Activated naive CD4-positive, alpha-beta T cell (primary cell): ENCODE measurements at regions not wholly inside any gene's neighbourhood (a gene's known extent, or its start where the extent isn't known, plus 50 kb on each side); places are given as distances from the start of the nearest gene placed in this dataset.
"Not testable (repeated sequence)": the region's sequence is repeated elsewhere in the genome, so short reads cannot be mapped to it uniquely, and the experiment has no call there.

Experiments used
- DNase-seq, 4 experiments: peaks; one replicate each; lab custom pipeline; 2025; lab: John Stamatoyannopoulos, UW

DNA sequence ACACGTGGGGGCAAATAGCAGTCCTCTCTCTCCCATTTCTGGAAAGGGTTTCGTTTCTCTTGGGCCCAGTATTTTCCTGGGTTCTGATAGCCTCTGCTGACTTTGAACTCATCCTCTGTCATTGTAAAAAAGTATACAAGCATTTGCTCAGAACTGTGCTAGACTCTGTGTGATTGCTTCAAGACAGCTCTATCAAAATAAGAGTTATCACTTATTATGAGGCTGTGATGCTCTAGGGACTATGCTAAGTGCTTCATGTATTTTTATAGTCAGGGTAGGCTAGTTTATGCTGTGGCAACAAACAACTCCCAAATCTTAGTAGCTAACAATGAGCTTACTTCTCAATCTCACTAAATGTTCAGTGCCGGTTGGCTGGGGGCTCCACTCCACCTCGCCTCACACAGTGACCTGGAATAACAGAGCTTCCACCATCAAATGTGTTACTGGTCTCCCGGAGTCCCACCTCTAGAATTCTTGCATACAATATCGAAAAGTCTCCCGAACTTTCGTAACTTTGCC is 110.8 kb upstream of the CDC42EP3 start:
- DNase-seq = no peak

DNA sequence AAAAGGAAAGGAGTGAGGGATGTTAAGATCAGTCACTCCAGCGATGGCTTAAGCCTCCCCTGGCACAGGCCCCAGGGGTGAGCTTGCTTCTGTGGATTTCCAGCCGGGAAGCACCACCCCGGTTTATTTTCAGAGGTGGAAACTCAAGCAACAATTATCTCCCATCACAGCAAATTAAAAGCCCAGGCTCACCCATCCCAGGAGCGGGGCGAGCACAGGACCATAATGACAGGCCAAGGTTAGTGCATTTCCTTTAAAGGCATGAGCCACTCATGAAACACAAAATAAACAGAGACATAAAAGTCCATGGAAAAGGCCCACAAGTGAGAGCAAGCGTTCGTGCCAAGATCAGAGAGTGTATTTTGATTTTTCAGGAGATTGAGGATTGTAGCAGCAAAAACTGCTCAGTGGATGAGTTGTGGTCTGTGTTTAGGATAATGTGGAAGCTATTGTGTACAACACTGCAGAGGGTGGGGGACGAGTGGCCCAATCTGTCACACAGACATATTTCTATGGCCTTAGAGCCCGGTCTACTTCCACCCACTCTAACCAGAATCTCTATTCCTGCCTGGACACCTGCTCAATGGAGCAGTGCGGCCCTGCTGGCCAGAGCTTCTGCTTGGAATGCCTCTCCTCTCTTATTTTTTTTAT is 111.4 kb upstream of the CDC42EP3 start:
- DNase-seq = no peak

DNA sequence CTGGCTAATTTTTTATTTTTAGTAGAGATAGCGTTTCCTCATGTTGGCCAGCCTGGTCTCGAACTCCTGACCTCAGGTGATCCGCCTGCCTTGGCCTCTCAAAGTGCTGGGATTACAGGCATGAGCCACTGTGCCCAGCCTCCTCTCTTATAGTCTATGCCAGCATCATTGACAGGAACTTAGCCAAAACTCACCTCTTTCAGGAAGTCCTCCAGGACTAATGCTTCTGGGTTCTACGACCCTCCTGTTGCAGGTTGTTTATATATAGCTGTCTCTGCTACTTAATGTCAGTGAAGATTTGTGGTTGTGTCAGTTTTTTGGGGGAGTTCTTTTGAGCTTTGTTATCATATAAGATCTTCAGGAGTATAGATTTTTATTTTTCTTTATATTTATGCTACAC is 112.1 kb upstream of the CDC42EP3 start:
- no peak for DNase-seq

DNA sequence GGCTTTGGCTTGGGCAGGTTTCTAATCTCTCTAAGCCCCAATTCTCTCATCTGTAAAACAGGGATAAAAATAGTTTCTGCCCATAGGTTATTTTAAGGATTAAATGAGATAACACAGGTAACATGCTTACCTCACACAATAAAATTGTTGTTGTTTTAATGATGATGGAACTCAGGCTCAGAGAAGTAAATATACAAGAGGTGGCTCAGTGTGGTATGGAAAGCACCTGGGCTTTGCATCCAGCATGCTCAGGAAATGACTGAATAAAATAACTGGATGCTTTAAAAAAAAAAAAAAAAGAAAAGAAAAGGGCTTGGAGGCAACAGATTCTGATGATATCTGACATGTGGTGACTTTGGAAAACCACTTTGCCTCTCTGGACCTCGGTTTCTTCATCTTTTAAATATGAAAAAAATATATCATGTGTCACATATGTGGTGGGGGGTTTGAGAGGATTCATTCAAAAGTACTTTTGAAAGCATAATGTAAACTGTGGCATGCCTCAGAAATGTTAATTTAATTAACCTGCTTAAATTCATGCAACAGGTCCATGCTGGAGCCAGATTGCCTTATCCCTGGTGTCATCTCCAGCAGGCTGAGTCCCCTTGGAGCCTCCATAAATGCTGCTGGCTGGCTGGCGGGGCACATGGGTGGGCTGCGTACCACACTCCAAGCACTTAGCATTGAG is 112.8 kb upstream of the CDC42EP3 start:
- no peak for DNase-seq

DNA sequence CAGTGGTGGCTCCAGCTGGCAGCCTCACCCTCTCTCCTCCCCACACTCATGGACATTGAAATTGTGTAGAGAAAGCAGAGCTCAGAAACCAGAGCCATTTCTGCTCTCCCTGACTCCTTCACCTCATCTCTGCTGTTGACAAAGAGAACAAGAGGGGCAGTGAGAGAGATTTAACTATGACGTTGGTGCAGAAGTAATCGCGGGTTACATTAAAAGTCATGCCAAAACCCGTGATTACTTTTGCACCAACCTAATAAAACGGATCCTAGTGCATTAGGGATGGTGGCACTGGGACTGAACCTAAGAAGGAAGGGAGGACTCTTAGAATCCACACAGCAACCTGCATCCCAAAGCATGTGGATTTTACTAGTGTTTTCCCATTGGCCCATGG is 113.3 kb upstream of the CDC42EP3 start:
- DNase-seq = no peak

DNA sequence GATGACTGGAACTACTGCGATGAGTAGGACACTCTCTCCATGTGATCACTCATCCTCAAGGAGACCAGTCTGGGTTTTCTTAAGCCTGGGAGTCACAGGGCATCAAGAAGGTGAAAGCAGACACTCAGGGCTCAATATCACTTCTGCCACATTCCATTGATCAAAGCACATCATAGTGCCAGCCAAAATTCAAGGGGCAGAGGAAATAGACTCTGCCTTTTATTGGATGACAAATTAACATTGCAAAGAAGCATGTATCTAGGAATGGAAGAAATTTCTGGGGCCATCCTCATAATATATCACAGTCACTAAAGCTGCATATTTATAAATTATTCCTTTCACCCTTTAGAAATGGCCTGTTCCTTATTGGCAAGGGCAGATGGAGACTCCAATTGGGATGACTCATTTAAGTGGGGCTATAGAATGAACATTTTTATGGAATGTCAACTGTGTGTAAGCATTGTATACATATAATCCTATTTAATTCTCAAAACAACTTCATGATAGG is 114.8 kb upstream of the CDC42EP3 start:
- DNase-seq = no peak

DNA sequence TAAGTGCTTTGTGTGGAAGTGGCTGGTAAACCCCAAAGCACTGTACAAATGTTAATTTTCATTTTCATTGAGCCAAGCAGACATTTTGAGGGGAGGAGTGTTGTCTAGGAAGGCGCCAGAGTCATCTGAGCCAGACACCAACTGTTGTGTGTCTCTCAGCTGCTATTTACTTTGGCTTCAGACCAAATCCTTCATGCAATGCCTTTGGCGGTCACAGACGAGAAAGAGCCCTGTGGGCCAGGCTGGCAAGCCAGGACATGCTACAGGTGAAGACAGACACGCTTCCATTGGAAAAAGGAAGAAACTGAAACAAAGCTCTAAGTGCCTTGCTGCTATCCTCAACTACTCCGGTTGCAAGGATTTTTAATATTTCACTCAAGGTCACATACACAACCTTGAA is 115.4 kb upstream of the CDC42EP3 start:
- DNase-seq = no peak

DNA sequence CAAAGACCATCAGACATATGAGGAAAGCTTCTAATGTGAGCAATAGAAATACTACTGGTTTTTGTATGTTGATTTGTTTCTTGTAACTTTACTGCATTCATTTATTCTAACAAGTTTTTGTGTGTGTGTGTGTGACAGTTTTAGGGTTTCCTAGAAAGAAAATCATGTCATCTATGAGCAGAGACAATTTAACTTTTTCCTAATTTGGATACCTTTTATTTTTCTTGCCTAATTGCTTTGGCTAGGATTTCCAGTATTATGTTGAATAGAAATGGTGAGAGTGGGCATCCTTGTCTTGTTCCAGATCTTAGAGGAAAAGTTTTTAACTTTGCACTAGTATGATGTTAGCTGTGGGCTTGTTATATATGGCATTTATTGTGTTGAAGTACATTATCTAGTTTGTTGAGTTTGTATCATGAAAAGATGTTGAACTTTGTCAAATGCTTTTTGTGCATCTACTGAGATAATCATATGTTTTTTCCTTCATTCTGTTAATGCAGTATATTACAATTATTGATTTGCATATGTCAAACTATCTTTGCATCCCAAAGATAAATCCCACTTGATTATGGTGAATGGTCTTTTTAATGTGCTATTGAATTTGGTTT is 117.3 kb upstream of the CDC42EP3 start:
- DNase-seq = no peak

DNA sequence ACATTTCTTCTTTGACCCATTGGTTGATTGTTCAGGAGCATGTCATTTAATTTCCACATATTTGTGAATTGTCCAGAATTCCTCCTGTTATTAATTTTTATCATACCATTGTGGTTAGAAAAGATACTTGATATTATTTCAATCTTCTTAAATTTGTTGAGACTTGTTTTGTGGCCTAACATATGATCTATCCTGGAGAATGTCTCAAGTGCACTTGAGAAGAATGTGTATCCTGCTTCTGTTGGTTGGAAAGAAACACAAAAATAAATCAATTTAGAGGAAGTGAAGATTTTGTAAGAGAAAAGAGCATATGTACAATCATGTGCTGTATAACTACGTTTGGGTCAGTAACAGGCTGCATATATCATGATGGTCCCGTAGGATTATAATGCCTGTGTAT is 118.6 kb upstream of the CDC42EP3 start:
- DNase-seq = no peak

DNA sequence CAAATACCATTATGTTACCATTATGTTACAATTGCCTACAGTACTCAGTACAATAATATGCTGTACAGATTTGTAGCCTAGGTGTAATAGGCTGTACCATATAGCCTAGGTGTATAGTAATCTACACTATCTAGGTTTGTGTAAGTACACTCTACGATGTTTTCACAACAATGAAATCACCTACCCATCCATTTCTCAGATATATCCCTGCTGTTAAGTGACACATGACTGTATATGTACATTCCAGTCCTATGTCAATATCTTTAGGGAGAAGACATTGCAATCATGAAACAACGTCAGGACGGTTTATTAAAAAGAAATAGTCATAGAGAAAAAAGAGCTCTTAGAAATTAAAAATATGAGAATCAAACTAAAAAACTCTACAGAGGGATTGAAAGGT is 119.0 kb upstream of the CDC42EP3 start:
- no peak for DNase-seq

DNA sequence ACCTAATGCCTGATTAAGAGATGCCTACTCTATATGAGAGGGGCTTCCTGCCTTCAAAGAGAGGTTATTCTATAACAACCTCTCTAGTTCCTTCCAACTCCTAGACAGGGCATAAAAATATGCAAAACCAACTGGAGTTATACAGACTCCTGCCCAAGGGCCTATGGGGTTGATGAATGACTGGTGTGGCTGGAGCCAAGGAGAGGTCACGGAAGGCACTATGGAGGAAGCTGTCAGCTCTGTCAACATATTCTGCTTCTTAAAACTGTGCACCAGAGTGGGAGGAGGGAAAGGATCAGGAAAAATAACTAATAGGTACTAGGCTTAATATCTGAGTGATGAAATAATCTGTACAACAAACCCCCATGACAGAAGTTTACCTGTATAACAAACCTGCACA is 120.9 kb upstream of the CDC42EP3 start:
- no peak for DNase-seq

DNA sequence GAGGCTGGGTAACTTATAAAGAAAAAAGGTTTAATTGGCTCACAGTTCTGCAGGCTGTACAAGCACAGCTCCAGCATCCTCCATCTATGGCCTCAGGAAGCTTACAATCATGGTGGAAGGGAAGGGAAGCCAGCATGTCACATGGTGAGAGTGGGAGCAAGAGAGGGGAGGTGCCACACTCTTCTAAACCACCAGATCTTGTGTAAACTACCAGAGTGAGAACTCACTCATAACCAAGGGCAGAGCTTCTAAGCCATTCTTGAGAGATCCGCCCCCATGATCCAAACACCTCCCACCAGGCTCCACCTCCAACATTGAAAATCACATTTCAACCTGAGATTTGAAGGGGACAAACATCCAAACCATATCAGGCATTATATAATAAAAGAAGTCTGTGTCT is 121.6 kb upstream of the CDC42EP3 start:
- no peak for DNase-seq

DNA sequence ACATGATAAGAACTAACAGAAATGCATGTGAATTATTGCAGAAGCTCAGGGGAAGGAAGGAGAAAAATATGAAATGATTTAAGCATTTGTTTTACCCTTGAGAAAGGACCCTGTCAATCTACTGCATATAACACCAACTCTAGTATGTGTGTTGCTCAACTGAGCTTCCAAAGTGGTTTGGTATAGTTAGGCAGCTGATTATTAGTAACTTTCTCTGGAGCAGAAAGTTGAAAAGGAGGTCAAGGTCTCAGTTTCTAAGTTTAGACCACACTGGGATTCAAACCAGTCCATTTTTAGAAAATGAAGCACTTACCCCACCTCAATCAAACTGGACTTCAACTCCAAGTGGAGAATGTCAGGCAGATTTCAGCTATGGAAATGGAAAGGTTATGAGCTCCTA is 123.3 kb upstream of the CDC42EP3 start:
- no peak for DNase-seq

DNA sequence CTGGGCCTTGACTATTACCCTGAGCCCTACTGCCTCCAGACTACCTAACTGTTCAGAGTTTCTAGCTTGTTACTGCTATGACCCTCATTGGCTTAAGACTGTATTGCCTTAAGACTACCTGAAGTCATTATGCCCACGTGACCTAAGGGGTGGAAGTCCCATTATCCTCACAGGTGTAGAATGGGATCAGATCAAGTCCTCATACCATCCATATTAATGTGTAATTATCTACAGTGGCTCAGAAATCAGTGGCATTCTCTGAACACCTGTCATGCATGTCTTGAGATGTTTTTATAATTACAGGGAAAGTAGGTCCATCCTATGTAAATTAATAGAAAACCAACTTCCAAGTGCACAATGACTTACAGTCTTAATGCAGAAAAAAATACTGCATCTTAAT is 124.0 kb upstream of the CDC42EP3 start:
- DNase-seq = no peak

DNA sequence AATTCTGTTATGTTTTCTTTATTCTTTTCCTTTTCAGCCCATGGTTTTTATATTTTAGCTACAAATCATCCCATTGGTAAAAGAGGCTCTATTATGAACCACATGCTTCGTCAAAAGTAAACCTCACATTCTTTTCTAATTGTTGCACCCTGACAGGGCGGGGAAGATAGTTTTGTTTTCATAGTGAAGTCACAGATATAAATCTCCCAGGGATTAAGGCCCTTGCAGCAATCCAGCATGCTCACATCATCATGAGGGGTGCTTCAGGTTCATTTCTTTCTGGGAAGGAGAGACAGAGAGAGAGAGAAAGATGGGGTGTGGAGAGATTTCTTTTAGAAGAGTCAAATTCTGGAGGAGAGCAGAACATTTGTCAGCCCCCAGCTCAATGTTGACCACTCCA is 124.5 kb upstream of the CDC42EP3 start:
- no peak for DNase-seq

DNA sequence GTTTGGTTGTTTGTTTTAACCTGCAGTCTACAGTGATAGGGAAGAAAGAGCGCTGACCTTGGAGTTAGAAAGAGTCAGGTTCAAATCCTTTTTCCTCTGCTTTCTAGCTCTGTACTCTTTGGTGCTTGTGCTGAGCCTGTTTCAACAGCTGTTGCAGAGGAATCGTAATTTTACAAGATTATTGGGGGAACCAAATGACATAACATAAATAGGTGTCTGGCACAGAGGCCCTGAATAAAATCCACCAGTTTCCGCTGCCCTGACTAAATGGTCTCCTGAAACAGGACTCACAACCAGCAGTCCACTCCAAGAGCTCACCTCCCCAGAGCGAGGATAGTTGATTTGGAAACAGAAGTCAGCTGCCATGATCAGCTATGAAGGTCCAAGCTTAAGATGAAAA is 125.0 kb upstream of the CDC42EP3 start:
- DNase-seq = no peak

DNA sequence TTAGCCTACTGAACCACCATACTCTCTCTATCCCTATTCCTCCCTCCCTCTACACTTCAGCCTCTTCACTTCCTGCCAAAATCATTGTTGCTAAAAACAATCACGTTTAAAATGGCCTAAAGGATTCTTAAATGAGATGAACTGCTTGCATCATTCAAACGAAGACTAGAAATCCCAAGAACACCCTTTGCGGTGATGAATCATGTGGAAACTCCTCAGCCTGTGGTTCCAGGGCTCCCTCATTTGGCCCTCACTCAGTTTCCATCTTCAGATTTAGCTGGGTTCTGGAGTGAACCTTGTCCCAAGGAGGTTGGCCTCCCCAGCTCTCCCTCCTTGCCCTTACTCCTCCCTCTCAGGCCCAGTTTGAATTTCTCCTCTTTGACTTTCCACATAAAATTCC is 125.6 kb upstream of the CDC42EP3 start:
- DNase-seq = no peak

DNA sequence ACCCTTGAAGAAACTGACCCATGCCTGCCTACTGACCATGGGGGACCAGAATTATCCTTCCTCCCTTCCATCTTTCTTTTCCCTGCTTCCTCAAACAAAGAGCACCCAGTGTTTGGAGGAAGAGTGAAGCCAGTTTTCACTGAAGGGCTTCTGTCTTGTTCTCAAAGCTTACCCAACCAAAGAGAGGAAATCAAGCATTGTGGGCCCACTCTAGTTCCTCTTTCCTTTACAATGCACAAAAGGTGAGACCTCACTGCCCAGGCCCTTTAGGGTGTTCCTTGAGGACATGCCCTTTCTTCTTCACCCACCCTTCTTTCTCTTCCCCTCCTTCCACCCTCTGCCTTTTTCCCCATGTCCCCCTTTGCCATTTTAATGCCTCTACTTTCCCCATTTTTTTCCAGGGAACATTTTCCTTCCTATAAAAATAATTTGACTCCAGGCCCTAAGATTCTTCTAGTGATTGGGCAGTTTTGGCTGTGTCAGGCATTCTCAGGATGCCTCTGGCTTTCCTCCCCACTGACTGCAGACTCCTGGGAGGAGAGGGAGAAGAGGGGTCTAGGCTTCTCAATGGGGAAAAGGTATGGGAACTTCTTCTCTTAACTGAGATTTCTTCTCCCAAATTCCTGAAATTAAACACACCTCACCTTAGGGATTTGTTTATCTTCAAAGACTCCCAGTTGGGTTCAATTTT is 126.6 kb upstream of the RMDN2 start:
- no peak for DNase-seq

DNA sequence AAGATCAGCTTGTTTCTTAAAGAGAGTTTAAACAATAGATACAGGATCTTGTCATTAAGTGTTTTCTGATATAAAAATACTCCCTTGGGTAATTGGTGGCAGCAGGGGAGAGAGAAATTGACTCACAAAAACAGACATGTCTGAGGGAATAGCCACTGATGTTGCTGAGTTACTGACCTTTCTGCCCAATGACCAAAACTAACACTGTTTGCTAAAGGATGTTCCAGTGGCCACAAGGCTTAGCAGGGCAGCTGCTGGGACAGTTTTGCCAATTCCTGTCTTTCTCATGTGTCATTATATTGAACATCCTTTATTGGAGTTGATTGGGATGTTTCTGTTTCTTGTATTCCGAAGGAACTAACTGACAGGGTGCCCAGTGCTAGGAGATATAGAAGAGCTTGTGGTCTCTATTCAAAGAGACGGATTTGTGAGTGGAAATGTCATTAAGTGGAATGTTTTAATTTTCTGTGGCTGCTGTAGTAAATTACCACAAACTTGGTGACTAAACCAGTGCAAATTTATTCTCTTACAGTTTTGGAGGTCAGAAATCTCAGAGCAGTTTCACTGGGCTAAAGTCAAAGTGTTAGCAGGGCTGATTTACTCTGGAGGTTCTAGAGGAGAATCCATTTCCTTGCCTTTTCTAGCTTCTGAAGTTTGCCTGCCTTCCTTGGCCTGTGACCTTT is 124.8 kb upstream of the RMDN2 start:
- DNase-seq = no peak

DNA sequence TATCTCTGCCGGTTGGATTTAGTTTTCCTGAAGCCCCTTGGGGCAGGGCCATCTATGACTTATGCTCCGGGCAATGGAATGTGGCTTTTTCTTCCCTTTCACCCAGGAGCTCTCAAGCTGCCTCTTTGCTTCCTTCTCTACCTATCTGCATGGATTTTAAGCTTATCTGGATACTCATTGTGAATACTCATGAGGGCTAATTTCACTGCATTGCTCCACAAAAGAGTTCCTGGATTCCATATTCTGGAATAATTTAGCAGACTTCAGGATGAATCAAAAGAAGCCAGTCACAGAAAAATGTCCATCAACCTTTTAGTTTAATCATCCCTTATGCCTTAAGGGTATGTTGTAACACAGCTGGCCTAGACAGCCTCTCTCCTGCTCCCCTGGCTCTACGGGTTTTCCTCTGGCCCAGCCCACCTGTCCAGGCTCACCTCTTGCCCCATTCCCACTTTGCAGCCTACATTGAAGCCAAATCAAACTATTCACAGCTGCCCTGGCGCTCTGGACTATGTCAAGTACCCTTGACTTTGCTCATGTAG is 122.8 kb upstream of the RMDN2 start:
- DNase-seq = no peak

DNA sequence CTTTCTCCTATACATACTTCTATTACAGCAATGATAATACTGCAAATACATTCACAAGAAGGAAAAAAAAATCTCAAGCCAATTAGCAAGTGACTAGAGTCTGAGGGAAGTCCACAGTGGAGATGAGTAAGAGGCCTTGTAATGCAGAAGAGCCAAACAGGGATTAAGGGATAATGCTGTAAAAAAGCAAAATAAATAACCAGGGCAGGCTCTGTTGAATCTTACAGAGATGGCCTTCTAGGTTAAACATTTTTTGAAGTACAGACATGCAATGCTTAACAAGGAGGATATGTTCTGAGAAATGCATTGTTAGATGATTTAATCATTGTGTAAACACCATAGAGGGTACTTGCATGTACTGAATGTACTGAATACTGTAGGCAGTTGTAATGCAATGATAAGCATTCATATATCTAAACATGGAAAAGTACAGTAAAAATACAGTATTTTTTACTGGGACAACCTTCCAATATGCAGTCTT is 122.1 kb upstream of the RMDN2 start:
- DNase-seq = no peak

DNA sequence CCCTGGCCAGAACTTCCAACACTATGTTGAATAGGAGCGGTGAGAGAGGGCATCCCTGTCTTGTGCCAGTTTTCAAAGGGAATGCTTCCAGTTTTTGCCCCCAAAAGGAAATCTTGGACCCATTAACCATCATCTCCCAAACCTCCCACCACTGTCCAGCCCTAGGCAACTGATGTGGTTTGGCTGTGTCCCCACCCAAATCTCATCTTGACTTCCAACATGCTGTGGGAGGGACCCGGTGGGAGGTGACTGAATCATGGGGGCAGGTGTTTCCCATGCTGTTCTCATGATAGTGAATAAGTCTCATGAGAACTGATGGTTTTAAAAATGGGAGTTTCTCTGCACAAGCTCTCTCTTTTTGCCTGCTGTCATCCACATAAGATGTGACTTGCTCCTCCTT is 119.1 kb upstream of the RMDN2 start:
- not testable (repeated sequence) for DNase-seq
